Thoracic aorta (tissue), 2 donors: ENCODE measurements at regions not wholly inside any gene's neighbourhood (a gene's known extent, or its start where the extent isn't known, plus 50 kb on each side); places are given as distances from the start of the nearest gene placed in this dataset.

Experiments used
- ATAC-seq: fragments of 150-250 bp; one replicate; pipeline ENCODE4 v1.8.0; 2017; ENCODE audit warnings: low read depth; ENCODE audit not compliant: insufficient number of reproducible peaks, low FRiP score
- DNase-seq: peaks from one replicate; pipeline ENCODE4 v3.0.0-alpha.2; 2020; ENCODE audit warnings: low spot score
- H3K27ac ChIP-seq, 2 donors: fragments of 200-600 bp; sonication (generic); 1 replicate in 1 of 2; 2 replicates in 1 of 2; pipeline ENCODE4 v1.5.1; 2016; ENCODE audit warnings: mild to moderate bottlenecking in 2 of 2, moderate library complexity in 2 of 2
- H3K27me3 ChIP-seq: fragments of 200-600 bp; sonication (generic); replicated peaks from 2 replicates; pipeline ENCODE4 v1.6.0; 2016; ENCODE audit warnings: mild to moderate bottlenecking; ENCODE audit not compliant: insufficient read depth
- H3K36me3 ChIP-seq: fragments of 200-600 bp; sonication (generic); one replicate; pipeline ENCODE4 v1.5.1; 2016
- H3K4me1 ChIP-seq, 2 donors: fragments of 200-600 bp; sonication (generic); 1 replicate in 1 of 2; 2 replicates in 1 of 2; pipeline versions ENCODE4 v1.5.1 to v1.6.0; 2016; ENCODE audit warnings: low read depth in 2 of 2, mild to moderate bottlenecking in 1 of 2; ENCODE audit not compliant: control insufficient read depth in 1 of 2
- H3K4me3 ChIP-seq: fragments of 200-600 bp; sonication (generic); 2 replicates; pipeline ENCODE4 v1.5.1; 2016; ENCODE audit warnings: mild to moderate bottlenecking
- H3K9me3 ChIP-seq: fragments of 200-600 bp; sonication (generic); 2 replicates; pipeline ENCODE4 v1.5.1; 2016
- CTCF ChIP-seq: fragments of 200-600 bp; sonication (generic); IDR thresholded peaks from one replicate; pipeline ENCODE4 v1.5.1; 2019; ENCODE audit warnings: antibody characterized with exemption

- no peak for TF ChIP-seq CTCF
- no peaks in the 10 kb centered on the region for H3K4me1 ChIP-seq
- H3K9me3 ChIP-seq: no peaks in the 10 kb centered on the region
- DNase-seq (no peak), ATAC-seq (no peak)
- H3K4me3 ChIP-seq: no peak overlapping the region
- no peak overlapping the region for H3K27ac ChIP-seq
- H3K36me3 ChIP-seq: no peaks in the 10 kb centered on the region
- H3K27me3 ChIP-seq: no peaks in the 10 kb centered on the region
Measured at GRCh38 chr7:46156853-46157252, 235.8 kb upstream of the IGFBP3 start.

GRCh38 chr7:46156086-46156485 lies 235.0 kb upstream of the IGFBP3 start:
- Histone ChIP-seq H3K4me1 (no peaks in the 10 kb centered on the region), H3K27ac (no peak overlapping the region), H3K9me3 (no peaks in the 10 kb centered on the region), H3K27me3 (no peaks in the 10 kb centered on the region), H3K4me3 (no peak overlapping the region), H3K36me3 (no peaks in the 10 kb centered on the region)
- DNase-seq: no peak
- no peak for ATAC-seq
- TF ChIP-seq CTCF: no peak

- no peak for ATAC-seq
- H3K9me3 ChIP-seq: no peaks in the 10 kb centered on the region
- no peak overlapping the region for H3K4me3 ChIP-seq
- no peak for DNase-seq
- H3K27me3 ChIP-seq: no peaks in the 10 kb centered on the region
- no peak for TF ChIP-seq CTCF
- H3K27ac ChIP-seq: no peak overlapping the region
- no peaks in the 10 kb centered on the region for H3K36me3 ChIP-seq
- H3K4me1 ChIP-seq: no peaks in the 10 kb centered on the region
Measured at GRCh38 chr7:46155367-46155766, 234.3 kb upstream of the IGFBP3 start.

DNA sequence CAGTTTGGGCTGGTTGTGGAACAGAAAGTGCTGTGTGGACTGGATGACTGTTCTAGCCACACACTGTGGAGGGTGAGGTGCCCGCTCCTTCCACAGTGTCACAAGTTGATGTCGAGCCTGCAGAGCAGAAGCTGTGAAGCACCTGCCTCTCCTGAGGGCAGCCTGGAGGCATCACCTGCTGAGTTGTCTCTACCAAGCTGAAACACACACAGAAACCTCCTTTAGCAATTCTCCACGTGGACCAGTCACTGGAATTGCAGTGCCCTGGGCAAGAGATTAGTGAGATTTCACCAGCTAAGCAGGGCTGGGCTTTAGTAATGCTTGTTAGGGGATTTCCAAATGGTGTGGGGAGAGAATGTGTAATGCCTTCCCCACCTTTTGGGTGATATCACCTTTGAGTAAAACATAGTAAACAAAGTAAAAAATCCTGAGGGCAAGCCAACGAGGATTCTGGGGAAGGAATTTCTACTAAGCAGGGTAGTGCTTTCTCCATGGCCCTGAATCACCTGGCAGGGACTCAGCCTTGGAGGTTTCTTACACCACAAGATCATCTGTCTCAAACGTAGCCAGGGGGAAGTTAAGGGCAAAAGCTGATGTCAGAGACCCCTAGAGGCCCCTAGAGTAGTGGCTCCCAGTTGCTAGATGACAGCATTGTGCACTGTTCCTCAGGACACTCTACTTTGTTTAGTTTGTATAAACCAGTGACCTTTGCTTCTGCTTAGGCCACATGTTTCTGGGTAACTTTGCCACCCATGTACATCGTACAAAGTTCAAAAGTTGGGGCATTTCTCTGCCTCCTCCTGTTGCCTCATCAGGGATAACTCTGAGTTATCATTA lies 233.1 kb upstream of the IGFBP3 start:
- ATAC-seq: no peak
- Histone ChIP-seq H3K36me3 (no peaks in the 10 kb centered on the region), H3K4me3 (no peak overlapping the region), H3K4me1 (peaks cover 0 to 5% of the 10 kb centered on the region in 2 donors), H3K27ac (no peak overlapping the region), H3K9me3 (no peaks in the 10 kb centered on the region), H3K27me3 (no peaks in the 10 kb centered on the region)
- DNase-seq: no peak
- no peak for TF ChIP-seq CTCF

GRCh38 chr7:46153583-46153950 lies 232.5 kb upstream of the IGFBP3 start:
- DNase-seq (no peak), ATAC-seq (no peak)
- Histone ChIP-seq H3K36me3 (no peaks in the 10 kb centered on the region), H3K4me1 (peaks cover 0 to 5% of the 10 kb centered on the region in 2 donors), H3K9me3 (no peaks in the 10 kb centered on the region), H3K27me3 (no peaks in the 10 kb centered on the region), H3K4me3 (no peak overlapping the region), H3K27ac (no peak overlapping the region)
- no peak for TF ChIP-seq CTCF
